Erythroblast (primary cell): ENCODE measurements at regions not wholly inside any gene's neighbourhood (a gene's known extent, or its start where the extent isn't known, plus 50 kb on each side); places are given as distances from the start of the nearest gene placed in this dataset.

Source experiments
- DNase-seq, 2 experiments: peaks; one replicate each; lab custom pipeline; 2025; lab: John Stamatoyannopoulos, UW
- GATA1 ChIP-seq: IDR thresholded peaks from 2 replicates; pipeline ENCODE4 v1.6.1; 2011; ENCODE audit warnings: low read depth, mild to moderate bottlenecking, control low read depth, low read length, moderate library complexity
- POLR2A ChIP-seq: IDR thresholded peaks from 2 replicates; pipeline ENCODE4 v1.6.1; 2011; ENCODE audit warnings: mild to moderate bottlenecking, low read length

GRCh38 chr11:113634940-113635575, 71.0 kb downstream of the TMPRSS5 start:
- no peak for DNase-seq
- TF ChIP-seq POLR2A: no peak
- no peak for TF ChIP-seq GATA1

DNA sequence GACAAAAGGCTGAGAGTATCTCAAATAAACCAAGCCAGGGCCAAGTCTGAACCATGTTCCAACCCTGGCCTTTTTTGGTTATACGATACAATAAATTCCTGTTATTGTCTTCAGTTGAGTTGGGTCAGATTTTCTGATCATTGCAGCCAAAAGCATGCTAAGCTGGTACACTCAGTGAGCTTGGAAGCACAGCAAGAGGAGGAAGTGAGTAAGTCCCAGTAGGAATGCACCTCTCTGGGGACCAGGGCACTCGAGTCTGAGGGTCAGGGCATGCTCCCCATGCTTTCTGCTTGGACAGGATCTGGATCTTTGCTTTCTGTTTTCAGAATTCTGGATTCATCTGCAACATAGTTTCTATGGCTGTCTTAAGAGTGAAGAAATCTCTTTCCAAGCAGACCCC, 73.1 kb downstream of the TMPRSS5 start:
- DNase-seq: no peak
- no peak for TF ChIP-seq GATA1
- no peak for TF ChIP-seq POLR2A

DNA sequence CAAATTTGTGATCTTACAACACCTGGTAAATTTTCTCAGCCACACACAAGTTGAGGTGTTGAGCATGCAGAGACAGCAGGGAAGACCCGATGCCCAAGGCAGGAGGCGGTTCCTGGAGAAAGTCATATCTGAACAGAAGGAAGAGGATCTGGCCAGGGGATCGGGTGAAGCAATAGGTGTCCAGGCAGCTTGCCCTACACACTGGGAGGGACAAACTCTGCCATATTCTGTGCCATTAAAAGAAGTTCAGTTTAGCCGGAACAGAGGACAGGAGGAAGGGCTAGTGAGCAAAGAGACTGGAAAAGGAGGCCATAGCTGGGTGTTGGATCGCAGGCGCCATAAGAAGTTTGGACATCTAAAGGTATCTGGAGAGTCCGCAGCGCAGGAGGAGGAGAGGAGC, 76.5 kb downstream of the TMPRSS5 start:
- TF ChIP-seq GATA1: no peak
- TF ChIP-seq POLR2A: no peak
- no peak for DNase-seq

- DNase-seq: no peak
- TF ChIP-seq GATA1 (no peak), POLR2A (no peak)
Observed at GRCh38 chr11:113628912-113629311, 77.2 kb downstream of the TMPRSS5 start.

GRCh38 chr11:113627946-113628345, 78.2 kb downstream of the TMPRSS5 start:
- DNase-seq: no peak
- TF ChIP-seq POLR2A: no peak
- no peak for TF ChIP-seq GATA1

GRCh38 chr11:113627297-113627696, 78.8 kb downstream of the TMPRSS5 start:
- no peak for DNase-seq
- TF ChIP-seq POLR2A (no peak), GATA1 (no peak)

GRCh38 chr11:113626736-113627135, 79.4 kb downstream of the TMPRSS5 start:
- TF ChIP-seq POLR2A (no peak), GATA1 (no peak)
- DNase-seq: no peak

GRCh38 chr11:113623114-113623513, 83.0 kb downstream of the TMPRSS5 start:
- no peak for DNase-seq
- TF ChIP-seq GATA1 (no peak), POLR2A (no peak)

GRCh38 chr11:113618360-113618759, 87.7 kb downstream of the TMPRSS5 start:
- DNase-seq: no peak
- no peak for TF ChIP-seq GATA1
- TF ChIP-seq POLR2A: no peak

DNA sequence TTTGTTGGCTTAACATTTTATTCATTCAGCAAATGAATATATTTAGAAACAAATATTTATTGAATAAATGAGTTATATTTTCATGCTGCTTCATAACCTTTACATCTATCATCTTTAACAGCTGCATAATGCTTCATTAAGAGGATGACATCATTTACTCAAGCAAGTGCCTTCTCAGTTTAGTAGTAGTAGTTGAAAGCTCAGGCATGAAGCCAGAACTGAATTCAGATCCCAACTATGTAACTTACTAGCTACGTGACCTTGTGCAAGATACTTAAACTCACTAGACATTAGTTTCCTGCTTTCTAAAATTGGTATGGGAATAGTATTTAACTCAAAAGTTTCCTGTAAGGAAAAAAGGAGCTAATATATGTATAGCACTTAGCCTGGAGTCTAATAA, 90.3 kb downstream of the TMPRSS5 start:
- no peak for DNase-seq
- TF ChIP-seq GATA1 (no peak), POLR2A (no peak)

GRCh38 chr11:113615098-113615497, 91.0 kb downstream of the TMPRSS5 start:
- no peak for TF ChIP-seq POLR2A
- TF ChIP-seq GATA1: no peak

GRCh38 chr11:113614097-113614496, 92.0 kb downstream of the TMPRSS5 start:
- no peak for TF ChIP-seq POLR2A
- no peak for TF ChIP-seq GATA1
- no peak for DNase-seq

More at GRCh38 chr11:113615098-113615497, 91.0 kb downstream of the TMPRSS5 start:
- peak in 1 of 2 experiments; percentile 2 for DNase-seq

GRCh38 chr11:113613619-113614018, 92.5 kb downstream of the TMPRSS5 start:
- TF ChIP-seq POLR2A: no peak
- TF ChIP-seq GATA1: no peak
- DNase-seq: peak in 1 of 2 experiments; percentile 5

GRCh38 chr11:113604186-113604585, 101.9 kb downstream of the TMPRSS5 start:
- DNase-seq: no peak
- TF ChIP-seq POLR2A (no peak), GATA1 (no peak)

- DNase-seq: no peak
- no peak for TF ChIP-seq GATA1
- TF ChIP-seq POLR2A: no peak
Observed at GRCh38 chr11:113603277-113604059, 102.6 kb downstream of the TMPRSS5 start.
